Neural cell (in vitro differentiated cells): ENCODE measurements at regions not wholly inside any gene's neighbourhood (a gene's known extent, or its start where the extent isn't known, plus 50 kb on each side); places are given as distances from the start of the nearest gene placed in this dataset.
"Not testable (repeated sequence)": the region's sequence is repeated elsewhere in the genome, so short reads cannot be mapped to it uniquely, and the experiment has no call there.

Experiments used
- CTCF ChIP-seq: fragments of 450-650 bp; IDR thresholded peaks from 2 replicates; pipeline ENCODE4 v1.5.1; 2014; ENCODE audit warnings: antibody characterized with exemption, mild to moderate bottlenecking, moderate library complexity; ENCODE audit not compliant: poor library complexity, severe bottlenecking
- EZH2 ChIP-seq: fragments of 200-600, 300-800 bp; shearing (Covaris generic), sonication (generic); IDR thresholded peaks from 2 replicates; pipeline ENCODE4 v1.6.1; 2014; ENCODE audit warnings: antibody characterized with exemption, low read length, borderline replicate concordance, mild to moderate bottlenecking; ENCODE audit not compliant: insufficient read depth, poor library complexity, severe bottlenecking
- POLR2AphosphoS5 ChIP-seq: IDR thresholded peaks from 2 replicates; pipeline ENCODE4 v1.6.1; 2012
- RAD21 ChIP-seq: fragments of 450-650 bp; conservative IDR thresholded peaks from 2 replicates; pipeline ENCODE4 v1.6.1; 2014; ENCODE audit warnings: antibody characterized with exemption, mild to moderate bottlenecking, moderate library complexity
- SMC3 ChIP-seq: fragments of 450-650 bp; conservative IDR thresholded peaks from 2 replicates; pipeline ENCODE4 v1.6.1; 2014; ENCODE audit warnings: antibody characterized with exemption, mild to moderate bottlenecking, moderate library complexity; ENCODE audit not compliant: poor library complexity

- TF ChIP-seq CTCF, EZH2, POLR2AphosphoS5, RAD21, SMC3: not testable (repeated sequence)
Measured at GRCh38 chr2:132332345-132333033, 84.1 kb upstream of the GPR39 start.
